ENCODE measurements at regions not wholly inside any gene's neighbourhood (a gene's known extent, or its start where the extent isn't known, plus 50 kb on each side); places are given as distances from the start of the nearest gene placed in this dataset.

GRCh38 chr11:29129844-29130243, 887.0 kb downstream of the KCNA4 start:
- no peak overlapping the region for H3K4me2 ChIP-seq (ENCODE audit: low read length)
- no peaks in the 10 kb centered on the region for H3K9me3 ChIP-seq (ENCODE audit: insufficient read depth, low read depth, low read length)
- no peaks in the 10 kb centered on the region for H3K79me1 ChIP-seq (ENCODE audit: low read length)
- no peaks in the 10 kb centered on the region for H3K79me2 ChIP-seq (ENCODE audit: control insufficient read depth, insufficient read depth, low read length, poor library complexity)
- WGBS (ENCODE audit: extremely low coverage, insufficient coverage, insufficient read length): no CpG with 5 or more reads among the region's 1 CpG
- no peak overlapping the region for H3K23ac ChIP-seq (ENCODE audit: low read length)
- H2BK12ac ChIP-seq (ENCODE audit: low read length): no peak overlapping the region
- no peak overlapping the region for H3K27ac ChIP-seq (ENCODE audit: low read depth, low read length)
- no peak overlapping the region for H4K8ac ChIP-seq (ENCODE audit: low read depth, low read length)
- no peak overlapping the region for H3K4me3 ChIP-seq (ENCODE audit: low read depth, low read length)
- H4K12ac ChIP-seq (ENCODE audit: low read depth, low read length): no peak overlapping the region
- no peak overlapping the region for H2AK5ac ChIP-seq (ENCODE audit: low read length)
- no peak overlapping the region for H3K9ac ChIP-seq (ENCODE audit: low read length)
- H3K27me3 ChIP-seq (ENCODE audit: insufficient read depth, low read length): no peaks in the 10 kb centered on the region
- no peaks in the 10 kb centered on the region for H3K36me3 ChIP-seq (ENCODE audit: control insufficient read depth in 1 of 2, insufficient read depth in 2 of 2, low read length in 2 of 2)
- no peak overlapping the region for H3K4ac ChIP-seq (ENCODE audit: low read depth, low read length)
- no peak overlapping the region for H2BK5ac ChIP-seq (ENCODE audit: low read depth, low read length, poor library complexity)
- no peak overlapping the region for H2AFZ ChIP-seq (ENCODE audit: insufficient read depth, low read length, poor library complexity)
- H4K91ac ChIP-seq (ENCODE audit: low read depth, low read length): no peak overlapping the region
- no peak overlapping the region for H2BK120ac ChIP-seq (ENCODE audit: insufficient read depth, low read length, poor library complexity)
- DNase-seq: peak; percentile 1 to 24
- no peak overlapping the region for H3K18ac ChIP-seq (ENCODE audit: low read length)
- no peak overlapping the region for H3K14ac ChIP-seq (ENCODE audit: low read length)
- H3K4me1 ChIP-seq (ENCODE audit: control insufficient read depth in 1 of 2, insufficient read depth in 2 of 2, low read length in 2 of 2): no peaks in the 10 kb centered on the region

- Histone ChIP-seq H3K4ac (ENCODE audit: low read depth, low read length) (no peak overlapping the region), H4K12ac (ENCODE audit: low read depth, low read length) (no peak overlapping the region), H2BK120ac (ENCODE audit: insufficient read depth, low read length, poor library complexity) (no peak overlapping the region), H3K36me3 (ENCODE audit: control insufficient read depth in 1 of 2, insufficient read depth in 2 of 2, low read length in 2 of 2) (no peaks in the 10 kb centered on the region), H3K27ac (ENCODE audit: low read depth, low read length) (no peak overlapping the region), H2BK5ac (ENCODE audit: low read depth, low read length, poor library complexity) (no peak overlapping the region), H3K79me2 (ENCODE audit: control insufficient read depth, insufficient read depth, low read length, poor library complexity) (no peaks in the 10 kb centered on the region), H3K18ac (ENCODE audit: low read length) (no peak overlapping the region), H2AFZ (ENCODE audit: insufficient read depth, low read length, poor library complexity) (no peak overlapping the region), H3K27me3 (ENCODE audit: insufficient read depth, low read length) (no peaks in the 10 kb centered on the region), H4K8ac (ENCODE audit: low read depth, low read length) (no peak overlapping the region), H3K4me1 (ENCODE audit: control insufficient read depth in 1 of 2, insufficient read depth in 2 of 2, low read length in 2 of 2) (no peaks in the 10 kb centered on the region), H3K14ac (ENCODE audit: low read length) (no peak overlapping the region), H3K4me3 (ENCODE audit: low read depth, low read length) (no peak overlapping the region), H3K4me2 (ENCODE audit: low read length) (no peak overlapping the region), H3K79me1 (ENCODE audit: low read length) (no peaks in the 10 kb centered on the region), H3K9ac (ENCODE audit: low read length) (no peak overlapping the region), H4K91ac (ENCODE audit: low read depth, low read length) (no peak overlapping the region), H2BK12ac (ENCODE audit: low read length) (no peak overlapping the region), H3K9me3 (ENCODE audit: insufficient read depth, low read depth, low read length) (no peaks in the 10 kb centered on the region), H2AK5ac (ENCODE audit: low read length) (no peak overlapping the region), H3K23ac (ENCODE audit: low read length) (no peak overlapping the region)
- DNase-seq: no peak
Measured at GRCh38 chr11:29127461-29127860, 889.4 kb downstream of the KCNA4 start.

GRCh38 chr11:29125606-29126005, 891.2 kb downstream of the KCNA4 start:
- Histone ChIP-seq H3K79me1 (ENCODE audit: low read length) (no peaks in the 10 kb centered on the region), H3K9me3 (ENCODE audit: insufficient read depth, low read depth, low read length) (no peaks in the 10 kb centered on the region), H3K27ac (ENCODE audit: low read depth, low read length) (no peak overlapping the region), H3K4me1 (ENCODE audit: control insufficient read depth in 1 of 2, insufficient read depth in 2 of 2, low read length in 2 of 2) (no peaks in the 10 kb centered on the region), H2BK120ac (ENCODE audit: insufficient read depth, low read length, poor library complexity) (no peak overlapping the region), H3K4me3 (ENCODE audit: low read depth, low read length) (no peak overlapping the region), H3K14ac (ENCODE audit: low read length) (no peak overlapping the region), H2BK12ac (ENCODE audit: low read length) (no peak overlapping the region), H3K36me3 (ENCODE audit: control insufficient read depth in 1 of 2, insufficient read depth in 2 of 2, low read length in 2 of 2) (no peaks in the 10 kb centered on the region), H3K23ac (ENCODE audit: low read length) (no peak overlapping the region), H3K27me3 (ENCODE audit: insufficient read depth, low read length) (no peaks in the 10 kb centered on the region), H2BK5ac (ENCODE audit: low read depth, low read length, poor library complexity) (no peak overlapping the region), H2AK5ac (ENCODE audit: low read length) (no peak overlapping the region), H3K18ac (ENCODE audit: low read length) (no peak overlapping the region), H3K4me2 (ENCODE audit: low read length) (no peak overlapping the region), H4K12ac (ENCODE audit: low read depth, low read length) (no peak overlapping the region), H3K4ac (ENCODE audit: low read depth, low read length) (no peak overlapping the region), H4K91ac (ENCODE audit: low read depth, low read length) (no peak overlapping the region), H3K9ac (ENCODE audit: low read length) (no peak overlapping the region), H4K8ac (ENCODE audit: low read depth, low read length) (no peak overlapping the region), H3K79me2 (ENCODE audit: control insufficient read depth, insufficient read depth, low read length, poor library complexity) (no peaks in the 10 kb centered on the region), H2AFZ (ENCODE audit: insufficient read depth, low read length, poor library complexity) (no peak overlapping the region)
- no peak for DNase-seq

- Histone ChIP-seq H3K18ac (ENCODE audit: low read length) (no peak overlapping the region), H4K91ac (ENCODE audit: low read depth, low read length) (no peak overlapping the region), H4K8ac (ENCODE audit: low read depth, low read length) (no peak overlapping the region), H3K27me3 (ENCODE audit: insufficient read depth, low read length) (no peaks in the 10 kb centered on the region), H3K4me1 (ENCODE audit: control insufficient read depth in 1 of 2, insufficient read depth in 2 of 2, low read length in 2 of 2) (peaks cover 0 to 3% of the 10 kb centered on the region in 2 experiments), H2AFZ (ENCODE audit: insufficient read depth, low read length, poor library complexity) (no peak overlapping the region), H3K9me3 (ENCODE audit: insufficient read depth, low read depth, low read length) (no peaks in the 10 kb centered on the region), H2AK5ac (ENCODE audit: low read length) (no peak overlapping the region), H3K36me3 (ENCODE audit: control insufficient read depth in 1 of 2, insufficient read depth in 2 of 2, low read length in 2 of 2) (no peaks in the 10 kb centered on the region), H3K79me1 (ENCODE audit: low read length) (no peaks in the 10 kb centered on the region), H2BK12ac (ENCODE audit: low read length) (no peak overlapping the region), H3K79me2 (ENCODE audit: control insufficient read depth, insufficient read depth, low read length, poor library complexity) (no peaks in the 10 kb centered on the region), H3K4ac (ENCODE audit: low read depth, low read length) (no peak overlapping the region), H3K4me2 (ENCODE audit: low read length) (no peak overlapping the region), H3K23ac (ENCODE audit: low read length) (no peak overlapping the region), H2BK120ac (ENCODE audit: insufficient read depth, low read length, poor library complexity) (no peak overlapping the region), H3K27ac (ENCODE audit: low read depth, low read length) (no peak overlapping the region), H3K14ac (ENCODE audit: low read length) (no peak overlapping the region), H3K9ac (ENCODE audit: low read length) (no peak overlapping the region), H2BK5ac (ENCODE audit: low read depth, low read length, poor library complexity) (no peak overlapping the region), H3K4me3 (ENCODE audit: low read depth, low read length) (no peak overlapping the region), H4K12ac (ENCODE audit: low read depth, low read length) (no peak overlapping the region)
- no peak for DNase-seq
- WGBS (ENCODE audit: extremely low coverage, insufficient coverage, insufficient read length): no CpG with 5 or more reads among the region's 8 CpGs
Measured at GRCh38 chr11:29124470-29124869, 892.4 kb downstream of the KCNA4 start.

Measured in trophoblast cell (in vitro differentiated cells and primary cell).